ENCODE measurements at regions not wholly inside any gene's neighbourhood (a gene's known extent, or its start where the extent isn't known, plus 50 kb on each side); places are given as distances from the start of the nearest gene placed in this dataset.
A peak's percentile ranks its signal among the peaks of the same experiment; 100 is the strongest.

GRCh38 chr1:5748286-5749225, 243.7 kb downstream of the NPHP4 start:
- no peak for DNase-seq

- DNase-seq, result no peak
Measured at GRCh38 chr1:5747426-5748285, 244.6 kb downstream of the NPHP4 start.

GRCh38 chr1:5746611-5747425, 245.4 kb downstream of the NPHP4 start:
- DNase-seq, result no peak

GRCh38 chr1:5745800-5746610, 246.2 kb downstream of the NPHP4 start:
- DNase-seq, result peak; percentile 24 to 57

GRCh38 chr1:5744911-5745799, 247.1 kb downstream of the NPHP4 start:
- no peak for DNase-seq

- no peak for DNase-seq
Measured at GRCh38 chr1:5744341-5744740, 247.9 kb downstream of the NPHP4 start.

GRCh38 chr1:5743435-5744095, 248.7 kb downstream of the NPHP4 start:
- DNase-seq, result no peak

- DNase-seq, result no peak
Measured at GRCh38 chr1:5742801-5743200, 249.4 kb downstream of the NPHP4 start.

GRCh38 chr1:5742032-5742431, 250.2 kb downstream of the NPHP4 start:
- DNase-seq, result no peak

- DNase-seq, result no peak
Measured at GRCh38 chr1:5740865-5741860, 251.1 kb downstream of the NPHP4 start.

GRCh38 chr1:5740450-5740849, 251.8 kb downstream of the NPHP4 start:
- no peak for DNase-seq

GRCh38 chr1:5739561-5740078, 252.6 kb downstream of the NPHP4 start:
- no peak for DNase-seq

- DNase-seq, result no peak
Measured at GRCh38 chr1:5738911-5739462, 253.2 kb downstream of the NPHP4 start.

- DNase-seq, result no peak
Measured at GRCh38 chr1:5737081-5737480, 255.1 kb downstream of the NPHP4 start.

GRCh38 chr1:5734996-5735395, 257.2 kb downstream of the NPHP4 start:
- no peak for DNase-seq

GRCh38 chr1:5734414-5734813, 257.8 kb downstream of the NPHP4 start:
- no peak for DNase-seq

GRCh38 chr1:5733596-5733995, 258.6 kb downstream of the NPHP4 start:
- DNase-seq, result no peak

- DNase-seq, result no peak
Measured at GRCh38 chr1:5731110-5731423, 261.2 kb downstream of the NPHP4 start.

Data from inflammatory macrophage treated with lipopolysaccharide for 1 hour (primary cell).